NCI-H2171 (cell line): ENCODE measurements at regions not wholly inside any gene's neighbourhood (a gene's known extent, or its start where the extent isn't known, plus 50 kb on each side); places are given as distances from the start of the nearest gene placed in this dataset.

Experiments
- DNase-seq: peaks from one replicate; lab custom pipeline; 2025; lab: John Stamatoyannopoulos, UW

- DNase-seq: no peak
Observed at GRCh38 chr14:104440297-104440956, 139.1 kb upstream of the C14orf180 start.

- DNase-seq: no peak
Observed at GRCh38 chr14:104441275-104442106, 138.1 kb upstream of the C14orf180 start.

GRCh38 chr14:104442107-104442551, 137.4 kb upstream of the C14orf180 start:
- DNase-seq: no peak

GRCh38 chr14:104442631-104443390, 136.8 kb upstream of the C14orf180 start:
- DNase-seq: no peak

GRCh38 chr14:104443391-104444158, 136.0 kb upstream of the C14orf180 start:
- no peak for DNase-seq

GRCh38 chr14:104444159-104445030, 135.2 kb upstream of the C14orf180 start:
- DNase-seq: no peak

- DNase-seq: no peak
Observed at GRCh38 chr14:104445086-104445485, 134.5 kb upstream of the C14orf180 start.

GRCh38 chr14:104445832-104446381, 133.7 kb upstream of the C14orf180 start:
- DNase-seq: no peak

- no peak for DNase-seq
Observed at GRCh38 chr14:104446611-104447010, 133.0 kb upstream of the C14orf180 start.

GRCh38 chr14:104447750-104448149, 131.8 kb upstream of the C14orf180 start:
- DNase-seq: no peak

- DNase-seq: no peak
Observed at GRCh38 chr14:104448321-104448720, 131.2 kb upstream of the C14orf180 start.

GRCh38 chr14:104448721-104449120, 130.8 kb upstream of the C14orf180 start:
- DNase-seq: no peak

- DNase-seq: no peak
Observed at GRCh38 chr14:104450811-104451401, 128.7 kb upstream of the C14orf180 start.

GRCh38 chr14:104451474-104451873, 128.1 kb upstream of the C14orf180 start:
- no peak for DNase-seq

GRCh38 chr14:104458845-104459244, 120.7 kb upstream of the C14orf180 start:
- no peak for DNase-seq

- DNase-seq: no peak
Observed at GRCh38 chr14:104460791-104461651, 118.5 kb upstream of the C14orf180 start.

GRCh38 chr14:104461676-104462449, 117.7 kb upstream of the C14orf180 start:
- peak; percentile 22 for DNase-seq
